ENCODE measurements at regions not wholly inside any gene's neighbourhood (a gene's known extent, or its start where the extent isn't known, plus 50 kb on each side); places are given as distances from the start of the nearest gene placed in this dataset.

GRCh38 chr10:113283189-113283588 lies 269.7 kb upstream of the HABP2 start:
- TF ChIP-seq CTCF (IDR thresholded peaks at IDR 0.05), result no peak
- TF ChIP-seq POLR2AphosphoS5 (IDR thresholded peaks at IDR 0.05; ENCODE audit: low read depth, low read length), result no peak
- no peak for TF ChIP-seq REST (IDR thresholded peaks at IDR 0.05; ENCODE audit: insufficient read depth in 1 of 2, low read depth in 2 of 2, low read length in 1 of 2)
- TF ChIP-seq TCF7L2 (IDR thresholded peaks at IDR 0.05; ENCODE audit: low read depth, low read length), result no peak
